ENCODE measurements at regions not wholly inside any gene's neighbourhood (a gene's known extent, or its start where the extent isn't known, plus 50 kb on each side); places are given as distances from the start of the nearest gene placed in this dataset.
A peak's percentile ranks its signal among the peaks of the same experiment; 100 is the strongest.

DNA sequence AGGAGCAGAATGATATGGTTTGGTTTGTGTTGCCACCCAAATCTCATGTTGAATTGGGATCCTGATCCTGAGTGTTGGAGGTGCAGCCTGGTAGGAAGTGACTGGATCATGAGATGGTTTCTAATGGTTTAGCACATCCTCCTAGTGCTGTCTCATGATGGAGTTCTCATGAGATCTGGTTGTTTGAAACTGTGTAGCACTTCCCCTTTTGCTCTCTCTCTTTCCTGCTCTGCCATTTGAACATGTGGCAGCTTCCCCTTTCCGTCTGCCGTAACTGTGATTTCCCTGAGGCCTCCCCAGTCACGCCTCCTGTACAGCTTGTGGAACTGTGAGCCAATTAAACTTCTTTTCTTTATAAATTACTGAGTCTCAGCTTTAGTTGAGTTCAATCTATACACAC, 756.8 kb upstream of the CDH6 start:
- peaks cover 3% of the 10 kb centered on the region for H3K4me1 ChIP-seq (ENCODE audit: insufficient read depth)
- peak overlapping the region; percentile 63; the same call in 1 of the 2 replicates for H2AFZ ChIP-seq
- no peak overlapping the region for H3K27ac Mint-ChIP-seq
- no peak for DNase-seq (ENCODE audit: low spot score)
- TF ChIP-seq POLR2AphosphoS5 (IDR thresholded peaks at IDR 0.05; ENCODE audit: low read depth) (no peak), JUNB (IDR thresholded peaks at IDR 0.05; ENCODE audit: unreplicated experiment) (no peak), NANOG (IDR thresholded peaks at IDR 0.05; ENCODE audit: borderline replicate concordance) (no peak), EZH2phosphoT487 (IDR thresholded peaks at IDR 0.05; ENCODE audit: unreplicated experiment) (no peak), ZNF114 (CRISPR knock-in tag; IDR thresholded peaks at IDR 0.05) (no peak), REST (IDR thresholded peaks at IDR 0.05; ENCODE audit: unreplicated experiment) (no peak), ZNF331 (CRISPR knock-in tag; IDR thresholded peaks at IDR 0.05; ENCODE audit: low read depth) (no peak), EZH2 (IDR thresholded peaks at IDR 0.05; ENCODE audit: low read depth, unreplicated experiment) (no peak)
- TF ChIP-seq, protein P1, sequence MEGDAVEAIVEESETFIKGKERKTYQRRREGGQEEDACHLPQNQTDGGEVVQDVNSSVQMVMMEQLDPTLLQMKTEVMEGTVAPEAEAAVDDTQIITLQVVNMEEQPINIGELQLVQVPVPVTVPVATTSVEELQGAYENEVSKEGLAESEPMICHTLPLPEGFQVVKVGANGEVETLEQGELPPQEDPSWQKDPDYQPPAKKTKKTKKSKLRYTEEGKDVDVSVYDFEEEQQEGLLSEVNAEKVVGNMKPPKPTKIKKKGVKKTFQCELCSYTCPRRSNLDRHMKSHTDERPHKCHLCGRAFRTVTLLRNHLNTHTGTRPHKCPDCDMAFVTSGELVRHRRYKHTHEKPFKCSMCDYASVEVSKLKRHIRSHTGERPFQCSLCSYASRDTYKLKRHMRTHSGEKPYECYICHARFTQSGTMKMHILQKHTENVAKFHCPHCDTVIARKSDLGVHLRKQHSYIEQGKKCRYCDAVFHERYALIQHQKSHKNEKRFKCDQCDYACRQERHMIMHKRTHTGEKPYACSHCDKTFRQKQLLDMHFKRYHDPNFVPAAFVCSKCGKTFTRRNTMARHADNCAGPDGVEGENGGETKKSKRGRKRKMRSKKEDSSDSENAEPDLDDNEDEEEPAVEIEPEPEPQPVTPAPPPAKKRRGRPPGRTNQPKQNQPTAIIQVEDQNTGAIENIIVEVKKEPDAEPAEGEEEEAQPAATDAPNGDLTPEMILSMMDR (conservative IDR thresholded peaks at IDR 0.05; ENCODE audit: low read depth in 2 of 2): no peak
- TF ChIP-seq, protein P2, sequence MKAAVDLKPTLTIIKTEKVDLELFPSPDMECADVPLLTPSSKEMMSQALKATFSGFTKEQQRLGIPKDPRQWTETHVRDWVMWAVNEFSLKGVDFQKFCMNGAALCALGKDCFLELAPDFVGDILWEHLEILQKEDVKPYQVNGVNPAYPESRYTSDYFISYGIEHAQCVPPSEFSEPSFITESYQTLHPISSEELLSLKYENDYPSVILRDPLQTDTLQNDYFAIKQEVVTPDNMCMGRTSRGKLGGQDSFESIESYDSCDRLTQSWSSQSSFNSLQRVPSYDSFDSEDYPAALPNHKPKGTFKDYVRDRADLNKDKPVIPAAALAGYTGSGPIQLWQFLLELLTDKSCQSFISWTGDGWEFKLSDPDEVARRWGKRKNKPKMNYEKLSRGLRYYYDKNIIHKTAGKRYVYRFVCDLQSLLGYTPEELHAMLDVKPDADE (IDR thresholded peaks at IDR 0.05): no peak
- TF ChIP-seq, protein P3, sequence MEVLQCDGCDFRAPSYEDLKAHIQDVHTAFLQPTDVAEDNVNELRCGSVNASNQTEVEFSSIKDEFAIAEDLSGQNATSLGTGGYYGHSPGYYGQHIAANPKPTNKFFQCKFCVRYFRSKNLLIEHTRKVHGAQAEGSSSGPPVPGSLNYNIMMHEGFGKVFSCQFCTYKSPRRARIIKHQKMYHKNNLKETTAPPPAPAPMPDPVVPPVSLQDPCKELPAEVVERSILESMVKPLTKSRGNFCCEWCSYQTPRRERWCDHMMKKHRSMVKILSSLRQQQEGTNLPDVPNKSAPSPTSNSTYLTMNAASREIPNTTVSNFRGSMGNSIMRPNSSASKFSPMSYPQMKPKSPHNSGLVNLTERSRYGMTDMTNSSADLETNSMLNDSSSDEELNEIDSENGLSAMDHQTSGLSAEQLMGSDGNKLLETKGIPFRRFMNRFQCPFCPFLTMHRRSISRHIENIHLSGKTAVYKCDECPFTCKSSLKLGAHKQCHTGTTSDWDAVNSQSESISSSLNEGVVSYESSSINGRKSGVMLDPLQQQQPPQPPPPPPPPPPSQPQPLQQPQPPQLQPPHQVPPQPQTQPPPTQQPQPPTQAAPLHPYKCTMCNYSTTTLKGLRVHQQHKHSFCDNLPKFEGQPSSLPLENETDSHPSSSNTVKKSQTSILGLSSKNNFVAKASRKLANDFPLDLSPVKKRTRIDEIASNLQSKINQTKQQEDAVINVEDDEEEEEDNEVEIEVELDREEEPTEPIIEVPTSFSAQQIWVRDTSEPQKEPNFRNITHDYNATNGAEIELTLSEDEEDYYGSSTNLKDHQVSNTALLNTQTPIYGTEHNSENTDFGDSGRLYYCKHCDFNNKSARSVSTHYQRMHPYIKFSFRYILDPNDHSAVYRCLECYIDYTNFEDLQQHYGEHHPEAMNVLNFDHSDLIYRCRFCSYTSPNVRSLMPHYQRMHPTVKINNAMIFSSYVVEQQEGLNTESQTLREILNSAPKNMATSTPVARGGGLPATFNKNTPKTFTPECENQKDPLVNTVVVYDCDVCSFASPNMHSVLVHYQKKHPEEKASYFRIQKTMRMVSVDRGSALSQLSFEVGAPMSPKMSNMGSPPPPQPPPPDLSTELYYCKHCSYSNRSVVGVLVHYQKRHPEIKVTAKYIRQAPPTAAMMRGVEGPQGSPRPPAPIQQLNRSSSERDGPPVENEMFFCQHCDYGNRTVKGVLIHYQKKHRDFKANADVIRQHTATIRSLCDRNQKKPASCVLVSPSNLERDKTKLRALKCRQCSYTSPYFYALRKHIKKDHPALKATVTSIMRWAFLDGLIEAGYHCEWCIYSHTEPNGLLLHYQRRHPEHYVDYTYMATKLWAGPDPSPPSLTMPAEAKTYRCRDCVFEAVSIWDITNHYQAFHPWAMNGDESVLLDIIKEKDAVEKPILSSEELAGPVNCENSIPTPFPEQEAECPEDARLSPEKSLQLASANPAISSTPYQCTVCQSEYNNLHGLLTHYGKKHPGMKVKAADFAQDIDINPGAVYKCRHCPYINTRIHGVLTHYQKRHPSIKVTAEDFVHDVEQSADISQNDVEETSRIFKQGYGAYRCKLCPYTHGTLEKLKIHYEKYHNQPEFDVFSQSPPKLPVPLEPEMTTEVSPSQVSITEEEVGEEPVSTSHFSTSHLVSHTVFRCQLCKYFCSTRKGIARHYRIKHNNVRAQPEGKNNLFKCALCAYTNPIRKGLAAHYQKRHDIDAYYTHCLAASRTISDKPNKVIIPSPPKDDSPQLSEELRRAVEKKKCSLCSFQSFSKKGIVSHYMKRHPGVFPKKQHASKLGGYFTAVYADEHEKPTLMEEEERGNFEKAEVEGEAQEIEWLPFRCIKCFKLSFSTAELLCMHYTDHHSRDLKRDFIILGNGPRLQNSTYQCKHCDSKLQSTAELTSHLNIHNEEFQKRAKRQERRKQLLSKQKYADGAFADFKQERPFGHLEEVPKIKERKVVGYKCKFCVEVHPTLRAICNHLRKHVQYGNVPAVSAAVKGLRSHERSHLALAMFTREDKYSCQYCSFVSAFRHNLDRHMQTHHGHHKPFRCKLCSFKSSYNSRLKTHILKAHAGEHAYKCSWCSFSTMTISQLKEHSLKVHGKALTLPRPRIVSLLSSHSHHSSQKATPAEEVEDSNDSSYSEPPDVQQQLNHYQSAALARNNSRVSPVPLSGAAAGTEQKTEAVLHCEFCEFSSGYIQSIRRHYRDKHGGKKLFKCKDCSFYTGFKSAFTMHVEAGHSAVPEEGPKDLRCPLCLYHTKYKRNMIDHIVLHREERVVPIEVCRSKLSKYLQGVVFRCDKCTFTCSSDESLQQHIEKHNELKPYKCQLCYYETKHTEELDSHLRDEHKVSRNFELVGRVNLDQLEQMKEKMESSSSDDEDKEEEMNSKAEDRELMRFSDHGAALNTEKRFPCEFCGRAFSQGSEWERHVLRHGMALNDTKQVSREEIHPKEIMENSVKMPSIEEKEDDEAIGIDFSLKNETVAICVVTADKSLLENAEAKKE (CRISPR knock-in tag; IDR thresholded peaks at IDR 0.05): no peak
- no peak overlapping the region for H3K4me3 ChIP-seq
- no peak overlapping the region for H3K4me2 ChIP-seq
- H3F3A ChIP-seq (replicated peaks; ENCODE audit: low read depth): no peaks in the 10 kb centered on the region
- peaks cover 14% of the 10 kb centered on the region; the same call in 2 of the 3 replicates for H3K36me3 Mint-ChIP-seq (ENCODE audit: low read depth)
- peaks cover 9% of the 10 kb centered on the region for H3K9me3 Mint-ChIP-seq
- H3K79me2 ChIP-seq (replicated peaks; ENCODE audit: insufficient read depth): no peaks in the 10 kb centered on the region
- H3K4me1 Mint-ChIP-seq: peaks cover 3% of the 10 kb centered on the region; the same call in 1 of the 3 replicates
- no peaks in the 10 kb centered on the region for H3K36me3 ChIP-seq (ENCODE audit: insufficient read depth)
- H3K27me3 Mint-ChIP-seq (ENCODE audit: insufficient read depth, low read depth, poor library complexity): peaks cover 2% of the 10 kb centered on the region
- H3K27me3 ChIP-seq (ENCODE audit: insufficient read depth): no peaks in the 10 kb centered on the region
- no peak overlapping the region for H3K27ac ChIP-seq (ENCODE audit: low read depth)
- H4K20me1 ChIP-seq (replicated peaks; ENCODE audit: insufficient read depth): no peaks in the 10 kb centered on the region
- H3K9me2 ChIP-seq (ENCODE audit: insufficient read depth): 0 out of 2 replicates have a peak, but pooled peaks cover 3% of the 10 kb centered on the region
- no peak overlapping the region for H3K4me3 Mint-ChIP-seq
- ATAC-seq: no peak

Data from GM23338 (cell line).